GM21447 (cell line): ENCODE measurements at regions not wholly inside any gene's neighbourhood (a gene's known extent, or its start where the extent isn't known, plus 50 kb on each side); places are given as distances from the start of the nearest gene placed in this dataset.
"Not testable (repeated sequence)": the region's sequence is repeated elsewhere in the genome, so short reads cannot be mapped to it uniquely, and the experiment has no call there.

Experiments
- ATAC-seq: cut with Tn5 transposase; IDR thresholded peaks from one replicate; pipeline ENCODE4 v1.9.1; 2021; ENCODE audit not compliant: unreplicated experiment

DNA sequence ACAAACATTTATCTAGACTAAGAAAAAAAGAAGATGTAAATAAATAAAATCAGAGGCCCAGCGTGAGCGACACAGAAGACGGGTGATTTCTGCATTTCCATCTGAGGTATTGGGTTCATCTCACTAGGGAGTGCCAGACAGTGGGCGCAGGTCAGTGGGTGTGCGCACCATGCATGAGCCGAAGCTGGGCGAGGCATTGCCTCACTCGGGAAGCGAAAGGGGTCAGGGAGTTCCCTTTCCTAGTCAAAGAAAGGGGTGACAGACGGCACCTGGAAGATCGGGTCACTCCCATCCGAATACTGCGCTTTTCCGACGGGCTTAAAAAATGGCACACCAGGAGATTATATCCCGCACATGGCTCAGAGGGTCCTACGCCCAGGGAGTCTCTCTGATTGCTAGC is 79.5 kb upstream of the ABCD2 start:
- ATAC-seq = not testable (repeated sequence)

- ATAC-seq = no peak
Measured at GRCh38 chr12:39697108-39697507, 77.5 kb upstream of the ABCD2 start.

DNA sequence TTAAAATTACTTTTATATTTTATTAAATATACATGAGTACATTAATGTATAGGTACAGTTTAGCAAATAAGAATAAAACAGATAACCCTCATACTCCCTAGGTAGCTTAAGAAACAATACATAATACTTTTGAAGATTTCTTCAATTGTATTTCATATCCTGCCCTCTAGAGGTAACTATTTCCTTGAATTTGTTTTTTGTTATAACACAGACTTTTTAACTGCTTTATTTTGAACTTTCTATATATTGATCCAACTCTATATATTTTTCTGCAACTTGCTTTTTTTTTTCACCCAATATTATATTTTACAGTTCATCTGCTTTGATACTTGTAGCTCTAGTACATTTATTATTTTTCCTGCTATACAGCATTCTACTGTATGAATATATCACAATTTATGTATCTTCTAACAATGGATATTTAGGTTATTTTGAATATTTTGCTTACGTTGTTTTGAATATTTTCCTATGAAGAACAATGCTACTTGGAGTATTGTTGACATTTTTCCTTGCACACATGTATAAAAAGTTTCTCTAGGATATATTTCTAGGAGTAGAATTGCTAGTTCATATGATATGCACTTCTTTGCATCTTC is 72.8 kb upstream of the ABCD2 start:
- ATAC-seq = peak; percentile 63

- no peak for ATAC-seq
Measured at GRCh38 chr12:39685854-39686657, 66.5 kb upstream of the ABCD2 start.

DNA sequence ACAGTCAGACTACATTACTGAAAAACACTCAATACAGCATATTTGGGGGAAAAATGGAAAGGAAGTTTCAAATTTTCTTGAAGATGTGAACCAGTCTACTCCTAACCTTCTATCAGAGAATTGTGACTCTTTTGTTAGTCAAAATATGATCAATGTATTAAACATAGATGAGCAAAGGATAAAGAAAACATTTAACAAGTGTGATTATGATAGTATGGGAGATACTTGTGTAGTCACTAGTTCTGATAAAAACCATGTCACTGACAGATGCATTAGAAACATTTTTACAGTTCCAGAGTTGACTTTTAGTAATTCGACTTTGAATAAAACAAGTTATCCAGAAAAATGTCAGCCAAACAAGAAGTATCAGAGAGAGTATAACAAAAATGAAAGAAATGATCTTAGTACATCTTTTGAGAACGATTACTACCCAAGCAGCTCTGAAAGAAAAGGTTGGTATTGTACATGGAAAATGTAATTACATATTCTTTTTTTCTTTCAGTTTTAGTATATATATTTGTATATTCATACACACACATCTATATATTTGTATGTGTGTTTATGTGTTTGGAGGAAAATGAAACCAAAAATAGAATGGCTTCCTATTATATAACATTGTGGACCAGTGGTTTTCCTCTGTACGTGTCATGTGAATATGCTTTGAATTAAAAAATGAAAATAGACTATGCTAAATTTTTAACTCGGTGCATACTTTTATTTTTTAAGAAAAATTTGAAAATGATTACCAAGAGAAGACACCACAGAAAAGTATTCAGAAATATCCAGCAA is 63.3 kb upstream of the ABCD2 start:
- ATAC-seq = no peak

DNA sequence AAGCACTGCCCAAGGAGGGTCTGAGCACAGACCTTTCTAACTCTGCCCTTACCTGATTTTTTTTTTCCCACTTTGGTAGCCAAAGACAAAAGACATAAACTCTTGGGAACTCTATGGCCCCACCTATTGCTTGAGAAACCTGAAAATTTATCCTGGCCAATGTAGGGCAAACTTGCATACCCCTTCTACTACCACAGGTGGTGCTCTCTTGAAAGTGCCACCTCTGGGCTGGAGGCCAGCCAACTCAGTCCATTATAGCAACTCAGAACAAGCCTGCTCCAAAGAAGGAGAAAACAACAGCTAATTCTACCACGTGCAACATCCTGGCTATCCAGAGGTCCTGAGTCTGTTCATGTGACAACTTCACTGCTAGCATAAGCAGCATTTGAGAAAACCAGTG is 55.7 kb upstream of the ABCD2 start:
- no peak for ATAC-seq

DNA sequence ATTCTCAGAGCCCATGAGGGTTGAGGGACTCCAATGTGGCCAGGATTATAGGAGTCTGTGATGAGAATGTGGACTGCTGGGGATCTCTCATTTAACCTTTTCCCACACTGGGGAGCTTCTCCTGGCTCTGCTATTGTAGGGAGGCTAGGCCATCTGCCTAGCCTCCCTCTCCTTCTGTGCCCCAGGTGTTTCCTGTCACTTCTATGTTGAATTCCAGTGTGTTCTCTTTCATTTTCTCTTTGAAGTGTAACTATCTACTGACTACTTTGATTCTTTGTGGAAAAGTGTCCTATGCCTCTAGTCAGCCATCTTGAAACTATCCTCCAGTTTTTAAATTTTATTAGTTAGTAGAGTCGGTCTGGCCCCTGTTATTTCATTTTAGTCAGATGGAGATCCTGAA is 53.4 kb upstream of the ABCD2 start:
- peak; percentile 54 for ATAC-seq

DNA sequence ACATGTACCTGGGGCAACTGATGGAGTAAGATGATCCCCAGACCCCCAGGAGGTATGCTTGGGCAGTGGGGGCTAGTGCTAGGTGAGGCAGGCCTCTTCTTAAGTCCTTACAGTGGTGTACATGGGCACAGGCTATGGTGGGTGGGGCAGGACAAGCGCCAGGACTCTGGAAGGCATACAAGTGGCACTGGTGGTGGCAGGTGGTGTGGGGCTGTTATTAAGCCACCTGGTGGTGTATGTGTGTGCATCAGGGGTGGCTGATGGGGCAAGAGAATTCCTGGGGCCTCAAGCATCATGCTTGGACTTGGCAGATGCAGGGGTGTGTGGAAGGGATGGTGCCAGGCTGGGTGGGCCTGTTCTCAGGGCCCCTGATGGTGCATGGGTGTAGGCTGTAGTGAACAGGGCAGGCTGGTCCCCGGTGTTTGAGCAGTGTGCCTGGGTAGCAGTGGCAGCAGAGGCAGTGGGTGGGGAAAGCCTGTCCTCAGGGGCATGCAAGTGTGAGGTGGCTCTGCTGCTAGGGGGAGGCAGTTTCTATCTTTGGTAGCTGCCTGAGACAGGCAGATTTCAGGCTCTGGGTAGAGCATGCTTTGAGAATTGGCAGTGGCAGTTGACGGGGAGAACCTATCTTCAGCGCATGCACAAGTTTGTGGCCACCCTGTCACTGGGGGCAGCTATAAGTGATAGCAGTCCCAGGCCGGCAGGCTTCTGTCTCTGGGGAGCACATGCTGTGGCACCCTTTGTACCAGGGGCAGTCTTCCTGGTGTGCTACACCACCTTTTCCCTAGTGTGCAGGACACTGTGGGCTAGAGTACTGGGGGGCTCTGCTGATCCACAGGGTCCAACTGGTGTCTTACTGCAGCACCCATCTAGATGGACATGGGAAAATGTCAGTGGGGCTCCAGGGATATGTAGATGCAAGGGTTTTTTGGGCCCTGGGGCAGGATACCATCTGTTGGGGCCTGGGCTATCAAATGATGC is 52.6 kb upstream of the ABCD2 start:
- ATAC-seq = no peak

DNA sequence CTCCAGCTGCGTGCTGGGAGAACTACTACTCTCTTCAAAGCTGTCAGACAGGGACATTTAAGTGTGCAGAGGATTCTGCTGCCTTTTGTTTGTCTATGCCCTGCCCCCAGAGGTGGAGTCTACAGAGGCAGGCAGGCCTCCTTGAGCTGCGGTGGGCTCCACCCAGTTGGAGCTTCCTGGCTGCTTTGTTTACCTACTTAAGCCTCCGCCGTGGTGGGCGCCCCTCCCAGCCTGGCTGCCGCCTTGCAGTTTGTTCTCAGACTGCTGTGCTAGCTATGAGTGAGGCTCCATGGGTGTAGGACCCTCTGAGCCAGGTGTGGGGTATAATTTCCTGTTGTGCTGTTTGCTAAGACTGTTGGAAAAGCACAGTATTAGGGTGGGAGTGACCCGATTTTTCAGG is 49.9 kb upstream of the ABCD2 start:
- ATAC-seq = not testable (repeated sequence)
